ENCODE measurements at regions not wholly inside any gene's neighbourhood (a gene's known extent, or its start where the extent isn't known, plus 50 kb on each side); places are given as distances from the start of the nearest gene placed in this dataset.
A peak's percentile ranks its signal among the peaks of the same experiment; 100 is the strongest.

- peak; percentile 91 for DNase-seq
- Histone ChIP-seq H3K4me2 (ENCODE audit: low read depth, low read length, poor library complexity, severe bottlenecking) (no peak overlapping the region), H3K79me2 (ENCODE audit: low read length) (no peaks in the 10 kb centered on the region), H3K9ac (ENCODE audit: low read length) (no peak overlapping the region), H3K36me3 (ENCODE audit: insufficient read depth, low read length) (no peaks in the 10 kb centered on the region), H3K4me1 (ENCODE audit: low read length) (peaks cover 16% of the 10 kb centered on the region), H4K20me1 (ENCODE audit: insufficient read depth, low read depth, low read length) (no peaks in the 10 kb centered on the region), H3K4me3 (ENCODE audit: low read length) (no peak overlapping the region), H3K9me2 (replicated peaks; ENCODE audit: insufficient read depth, low read length) (no peaks in the 10 kb centered on the region), H3K9me3 (ENCODE audit: low read length) (no peaks in the 10 kb centered on the region), H2AFZ (ENCODE audit: low read length) (no peak overlapping the region), H3K27ac (ENCODE audit: low read length) (no peak overlapping the region), H3K27me3 (ENCODE audit: low read length) (0 out of 2 replicates have a peak, but pooled peaks cover 5% of the 10 kb centered on the region)
These were observed 510.3 kb downstream of the RNF144A start for GRCh38 chr2:7427293-7428060.

- Histone ChIP-seq H3K9me2 (replicated peaks; ENCODE audit: insufficient read depth, low read length) (no peaks in the 10 kb centered on the region), H3K4me2 (ENCODE audit: low read depth, low read length, poor library complexity, severe bottlenecking) (no peak overlapping the region), H3K79me2 (ENCODE audit: low read length) (no peaks in the 10 kb centered on the region), H2AFZ (ENCODE audit: low read length) (no peak overlapping the region), H3K27me3 (ENCODE audit: low read length) (0 out of 2 replicates have a peak, but pooled peaks cover 5% of the 10 kb centered on the region), H3K4me1 (ENCODE audit: low read length) (peaks cover 16% of the 10 kb centered on the region), H4K20me1 (ENCODE audit: insufficient read depth, low read depth, low read length) (no peaks in the 10 kb centered on the region), H3K27ac (ENCODE audit: low read length) (no peak overlapping the region), H3K36me3 (ENCODE audit: insufficient read depth, low read length) (no peaks in the 10 kb centered on the region), H3K9me3 (ENCODE audit: low read length) (no peaks in the 10 kb centered on the region), H3K9ac (ENCODE audit: low read length) (no peak overlapping the region), H3K4me3 (ENCODE audit: low read length) (no peak overlapping the region)
- peak; percentile 70 for DNase-seq
These were observed 511.4 kb downstream of the RNF144A start for GRCh38 chr2:7428454-7429204.

- H2AFZ ChIP-seq (ENCODE audit: low read length): no peak overlapping the region
- no peaks in the 10 kb centered on the region for H3K36me3 ChIP-seq (ENCODE audit: insufficient read depth, low read length)
- no peak overlapping the region for H3K4me3 ChIP-seq (ENCODE audit: low read length)
- no peaks in the 10 kb centered on the region for H4K20me1 ChIP-seq (ENCODE audit: insufficient read depth, low read depth, low read length)
- no peak overlapping the region for H3K4me2 ChIP-seq (ENCODE audit: low read depth, low read length, poor library complexity, severe bottlenecking)
- peaks cover 16% of the 10 kb centered on the region for H3K4me1 ChIP-seq (ENCODE audit: low read length)
- DNase-seq: no peak
- no peaks in the 10 kb centered on the region for H3K9me2 ChIP-seq (replicated peaks; ENCODE audit: insufficient read depth, low read length)
- no peaks in the 10 kb centered on the region for H3K9me3 ChIP-seq (ENCODE audit: low read length)
- 0 out of 2 replicates have a peak, but pooled peaks cover 5% of the 10 kb centered on the region for H3K27me3 ChIP-seq (ENCODE audit: low read length)
- H3K79me2 ChIP-seq (ENCODE audit: low read length): no peaks in the 10 kb centered on the region
- H3K27ac ChIP-seq (ENCODE audit: low read length): no peak overlapping the region
- H3K9ac ChIP-seq (ENCODE audit: low read length): no peak overlapping the region
These were observed 512.5 kb downstream of the RNF144A start for GRCh38 chr2:7429733-7430132.

- Histone ChIP-seq H3K79me2 (ENCODE audit: low read length) (no peaks in the 10 kb centered on the region), H3K36me3 (ENCODE audit: insufficient read depth, low read length) (no peaks in the 10 kb centered on the region), H3K27me3 (ENCODE audit: low read length) (0 out of 2 replicates have a peak, but pooled peaks cover 5% of the 10 kb centered on the region), H3K9ac (ENCODE audit: low read length) (no peak overlapping the region), H2AFZ (ENCODE audit: low read length) (no peak overlapping the region), H3K9me3 (ENCODE audit: low read length) (no peaks in the 10 kb centered on the region), H3K4me3 (ENCODE audit: low read length) (no peak overlapping the region), H4K20me1 (ENCODE audit: insufficient read depth, low read depth, low read length) (no peaks in the 10 kb centered on the region), H3K9me2 (replicated peaks; ENCODE audit: insufficient read depth, low read length) (no peaks in the 10 kb centered on the region), H3K4me1 (ENCODE audit: low read length) (peaks cover 16% of the 10 kb centered on the region), H3K27ac (ENCODE audit: low read length) (no peak overlapping the region), H3K4me2 (ENCODE audit: low read depth, low read length, poor library complexity, severe bottlenecking) (no peak overlapping the region)
- DNase-seq: no peak
These were observed 513.2 kb downstream of the RNF144A start for GRCh38 chr2:7430421-7430868.

- Histone ChIP-seq H3K4me3 (ENCODE audit: low read length) (no peak overlapping the region), H3K9ac (ENCODE audit: low read length) (no peak overlapping the region), H3K9me3 (ENCODE audit: low read length) (no peaks in the 10 kb centered on the region), H3K4me2 (ENCODE audit: low read depth, low read length, poor library complexity, severe bottlenecking) (no peak overlapping the region), H3K27ac (ENCODE audit: low read length) (no peak overlapping the region), H2AFZ (ENCODE audit: low read length) (no peak overlapping the region), H3K36me3 (ENCODE audit: insufficient read depth, low read length) (no peaks in the 10 kb centered on the region), H4K20me1 (ENCODE audit: insufficient read depth, low read depth, low read length) (no peaks in the 10 kb centered on the region), H3K27me3 (ENCODE audit: low read length) (0 out of 2 replicates have a peak, but pooled peaks cover 5% of the 10 kb centered on the region), H3K4me1 (ENCODE audit: low read length) (peaks cover 16% of the 10 kb centered on the region), H3K79me2 (ENCODE audit: low read length) (no peaks in the 10 kb centered on the region), H3K9me2 (replicated peaks; ENCODE audit: insufficient read depth, low read length) (no peaks in the 10 kb centered on the region)
- no peak for DNase-seq
These were observed 513.8 kb downstream of the RNF144A start for GRCh38 chr2:7430869-7431641.

- H3K9ac ChIP-seq (ENCODE audit: low read length): no peak overlapping the region
- 0 out of 2 replicates have a peak, but pooled peaks cover 5% of the 10 kb centered on the region for H3K27me3 ChIP-seq (ENCODE audit: low read length)
- H3K9me2 ChIP-seq (replicated peaks; ENCODE audit: insufficient read depth, low read length): no peaks in the 10 kb centered on the region
- no peaks in the 10 kb centered on the region for H4K20me1 ChIP-seq (ENCODE audit: insufficient read depth, low read depth, low read length)
- no peaks in the 10 kb centered on the region for H3K36me3 ChIP-seq (ENCODE audit: insufficient read depth, low read length)
- H3K9me3 ChIP-seq (ENCODE audit: low read length): no peaks in the 10 kb centered on the region
- no peak overlapping the region for H3K4me3 ChIP-seq (ENCODE audit: low read length)
- H3K79me2 ChIP-seq (ENCODE audit: low read length): no peaks in the 10 kb centered on the region
- no peak overlapping the region for H3K4me2 ChIP-seq (ENCODE audit: low read depth, low read length, poor library complexity, severe bottlenecking)
- H2AFZ ChIP-seq (ENCODE audit: low read length): no peak overlapping the region
- no peak for DNase-seq
- H3K4me1 ChIP-seq (ENCODE audit: low read length): peaks cover 16% of the 10 kb centered on the region
- H3K27ac ChIP-seq (ENCODE audit: low read length): no peak overlapping the region
These were observed 515.2 kb downstream of the RNF144A start for GRCh38 chr2:7432436-7432835.

GRCh38 chr2:7436096-7436906 lies 519.1 kb downstream of the RNF144A start:
- no peaks in the 10 kb centered on the region for H3K4me1 ChIP-seq (ENCODE audit: low read length)
- H3K4me2 ChIP-seq (ENCODE audit: low read depth, low read length, poor library complexity, severe bottlenecking): no peak overlapping the region
- H2AFZ ChIP-seq (ENCODE audit: low read length): no peak overlapping the region
- no peaks in the 10 kb centered on the region for H3K9me2 ChIP-seq (replicated peaks; ENCODE audit: insufficient read depth, low read length)
- no peak overlapping the region for H3K27ac ChIP-seq (ENCODE audit: low read length)
- H3K79me2 ChIP-seq (ENCODE audit: low read length): no peaks in the 10 kb centered on the region
- DNase-seq: no peak
- H3K9me3 ChIP-seq (ENCODE audit: low read length): no peaks in the 10 kb centered on the region
- no peak overlapping the region for H3K4me3 ChIP-seq (ENCODE audit: low read length)
- H4K20me1 ChIP-seq (ENCODE audit: insufficient read depth, low read depth, low read length): no peaks in the 10 kb centered on the region
- H3K27me3 ChIP-seq (ENCODE audit: low read length): no peaks in the 10 kb centered on the region
- no peak overlapping the region for H3K9ac ChIP-seq (ENCODE audit: low read length)
- no peaks in the 10 kb centered on the region for H3K36me3 ChIP-seq (ENCODE audit: insufficient read depth, low read length)

Data from Karpas-422 (cell line).